ENCODE measurements at regions not wholly inside any gene's neighbourhood (a gene's known extent, or its start where the extent isn't known, plus 50 kb on each side); places are given as distances from the start of the nearest gene placed in this dataset.

- Histone ChIP-seq H2AFZ (ENCODE audit: low read depth, low read length) (no peak overlapping the region), H3K18ac (ENCODE audit: low read depth in 1 of 2, low read length in 2 of 2) (no peak overlapping the region)
Observed at GRCh38 chr17:53090770-53091169, 732.0 kb upstream of the KIF2B start.

DNA sequence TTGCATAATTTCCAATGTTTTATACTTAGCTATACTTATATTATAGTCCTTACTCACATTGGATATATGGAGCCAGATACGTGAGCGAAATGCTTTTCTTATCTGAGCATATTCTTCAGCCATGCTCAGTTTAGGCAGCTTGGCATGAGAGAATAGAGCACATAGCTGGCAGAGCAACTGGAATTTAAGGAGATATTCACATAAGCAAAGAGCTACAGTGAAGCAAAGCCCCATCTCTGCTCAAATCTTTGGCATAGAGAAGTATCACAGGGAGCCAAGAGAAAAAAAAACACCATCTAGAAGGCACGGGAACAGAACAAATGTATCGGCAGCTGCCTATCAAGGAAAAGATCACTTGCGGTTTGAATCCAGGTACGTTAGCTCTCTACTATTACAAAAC, 734.2 kb upstream of the KIF2B start:
- Histone ChIP-seq H3K4ac (ENCODE audit: low read depth in 1 of 2, low read length in 2 of 2) (no peak overlapping the region), H3K36me3 (ENCODE audit: control insufficient read depth in 1 of 2, insufficient read depth in 2 of 2, low read depth in 1 of 2, low read length in 2 of 2) (no peaks in the 10 kb centered on the region), H4K91ac (ENCODE audit: low read length) (no peak overlapping the region), H3K4me3 (ENCODE audit: insufficient read depth in 1 of 2, low read depth in 1 of 2, low read length in 2 of 2) (no peak overlapping the region), H3K4me2 (ENCODE audit: low read length, poor library complexity, severe bottlenecking) (no peak overlapping the region), H3K23ac (ENCODE audit: low read length in 2 of 2) (no peak overlapping the region), H3K18ac (ENCODE audit: low read depth in 1 of 2, low read length in 2 of 2) (no peak overlapping the region), H3K14ac (ENCODE audit: low read length in 2 of 2) (no peak overlapping the region), H4K8ac (ENCODE audit: low read length) (no peak overlapping the region), H2BK120ac (ENCODE audit: low read depth, low read length) (no peak overlapping the region), H2AFZ (ENCODE audit: low read depth, low read length) (no peak overlapping the region), H3K9me3 (ENCODE audit: control insufficient read depth, low read length) (no peaks in the 10 kb centered on the region), H2BK15ac (ENCODE audit: low read depth, poor library complexity, severe bottlenecking) (no peak overlapping the region), H2AK5ac (ENCODE audit: low read length, severe bottlenecking) (no peak overlapping the region), H3K4me1 (ENCODE audit: control insufficient read depth, insufficient read depth, low read depth, low read length) (no peaks in the 10 kb centered on the region), H3K27ac (ENCODE audit: low read length, poor library complexity, severe bottlenecking) (no peak overlapping the region), H2BK5ac (ENCODE audit: low read depth, low read length, poor library complexity, severe bottlenecking) (no peak overlapping the region), H3K79me1 (replicated peaks; ENCODE audit: low read length, poor library complexity, severe bottlenecking) (no peaks in the 10 kb centered on the region), H3K27me3 (ENCODE audit: control insufficient read depth in 1 of 2, insufficient read depth in 1 of 2, low read length in 2 of 2) (no peaks in the 10 kb centered on the region), H2BK12ac (ENCODE audit: low read length in 2 of 2) (no peak overlapping the region), H3K9ac (ENCODE audit: low read length) (no peak overlapping the region)
- no peak for DNase-seq
- WGBS = 90% methylated on average over 6 of the region's 6 CpGs

More at GRCh38 chr17:53090770-53091169, 732.0 kb upstream of the KIF2B start:
- Histone ChIP-seq H3K4me2 (ENCODE audit: low read length, poor library complexity, severe bottlenecking) (no peak overlapping the region), H2BK5ac (ENCODE audit: low read depth, low read length, poor library complexity, severe bottlenecking) (no peak overlapping the region), H4K91ac (ENCODE audit: low read length) (no peak overlapping the region), H3K27me3 (ENCODE audit: control insufficient read depth in 1 of 2, insufficient read depth in 1 of 2, low read length in 2 of 2) (no peaks in the 10 kb centered on the region), H3K4me3 (ENCODE audit: insufficient read depth in 1 of 2, low read depth in 1 of 2, low read length in 2 of 2) (no peak overlapping the region), H3K23ac (ENCODE audit: low read length in 2 of 2) (no peak overlapping the region), H4K8ac (ENCODE audit: low read length) (no peak overlapping the region), H3K9me3 (ENCODE audit: control insufficient read depth, low read length) (no peaks in the 10 kb centered on the region), H3K14ac (ENCODE audit: low read length in 2 of 2) (no peak overlapping the region), H2BK15ac (ENCODE audit: low read depth, poor library complexity, severe bottlenecking) (no peak overlapping the region), H3K9ac (ENCODE audit: low read length) (no peak overlapping the region), H3K4me1 (ENCODE audit: control insufficient read depth, insufficient read depth, low read depth, low read length) (no peaks in the 10 kb centered on the region), H3K27ac (ENCODE audit: low read length, poor library complexity, severe bottlenecking) (no peak overlapping the region), H2BK120ac (ENCODE audit: low read depth, low read length) (no peak overlapping the region), H3K79me1 (replicated peaks; ENCODE audit: low read length, poor library complexity, severe bottlenecking) (no peaks in the 10 kb centered on the region), H2AK5ac (ENCODE audit: low read length, severe bottlenecking) (no peak overlapping the region), H2BK12ac (ENCODE audit: low read length in 2 of 2) (no peak overlapping the region), H3K36me3 (ENCODE audit: control insufficient read depth in 1 of 2, insufficient read depth in 2 of 2, low read depth in 1 of 2, low read length in 2 of 2) (no peaks in the 10 kb centered on the region), H3K4ac (ENCODE audit: low read depth in 1 of 2, low read length in 2 of 2) (no peak overlapping the region)
- DNase-seq = no peak
- 80% methylated on average over 1 of the region's 1 CpG for WGBS

DNA sequence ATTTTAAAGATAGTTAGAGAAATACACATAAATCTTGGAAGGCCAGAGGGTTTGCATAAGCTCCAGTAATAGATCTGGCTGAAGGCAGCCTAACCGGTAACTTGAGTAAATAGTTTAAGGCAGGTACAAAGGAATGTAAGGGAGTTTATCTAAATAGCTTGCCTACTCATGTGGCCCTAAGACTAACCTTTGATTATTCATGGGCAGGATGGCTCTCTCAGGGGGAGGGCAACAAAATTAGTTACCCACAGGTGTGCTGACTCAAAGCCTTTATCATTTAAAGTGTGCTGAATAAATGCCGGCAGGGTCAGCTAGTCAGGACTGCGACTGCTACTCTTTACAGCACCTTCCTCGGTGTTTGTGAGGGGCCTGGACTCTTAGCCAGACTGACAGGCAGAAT, 761.3 kb upstream of the KIF2B start:
- Histone ChIP-seq H4K8ac (ENCODE audit: low read length) (no peak overlapping the region), H3K79me1 (replicated peaks; ENCODE audit: low read length, poor library complexity, severe bottlenecking) (no peaks in the 10 kb centered on the region), H3K4me3 (ENCODE audit: insufficient read depth in 1 of 2, low read depth in 1 of 2, low read length in 2 of 2) (no peak overlapping the region), H3K23ac (ENCODE audit: low read length in 2 of 2) (no peak overlapping the region), H3K27ac (ENCODE audit: low read length, poor library complexity, severe bottlenecking) (no peak overlapping the region), H2BK5ac (ENCODE audit: low read depth, low read length, poor library complexity, severe bottlenecking) (no peak overlapping the region), H2AFZ (ENCODE audit: low read depth, low read length) (no peak overlapping the region), H3K4ac (ENCODE audit: low read depth in 1 of 2, low read length in 2 of 2) (no peak overlapping the region), H3K9me3 (ENCODE audit: control insufficient read depth, low read length) (peaks cover 32% of the 10 kb centered on the region), H3K4me1 (ENCODE audit: control insufficient read depth, insufficient read depth, low read depth, low read length) (no peaks in the 10 kb centered on the region), H3K14ac (ENCODE audit: low read length in 2 of 2) (no peak overlapping the region), H2BK12ac (ENCODE audit: low read length in 2 of 2) (no peak overlapping the region), H4K91ac (ENCODE audit: low read length) (no peak overlapping the region), H3K18ac (ENCODE audit: low read depth in 1 of 2, low read length in 2 of 2) (no peak overlapping the region), H2BK15ac (ENCODE audit: low read depth, poor library complexity, severe bottlenecking) (no peak overlapping the region), H3K36me3 (ENCODE audit: control insufficient read depth in 1 of 2, insufficient read depth in 2 of 2, low read depth in 1 of 2, low read length in 2 of 2) (no peaks in the 10 kb centered on the region), H2BK120ac (ENCODE audit: low read depth, low read length) (no peak overlapping the region), H3K9ac (ENCODE audit: low read length) (no peak overlapping the region), H3K27me3 (ENCODE audit: control insufficient read depth in 1 of 2, insufficient read depth in 1 of 2, low read length in 2 of 2) (no peaks in the 10 kb centered on the region), H2AK5ac (ENCODE audit: low read length, severe bottlenecking) (no peak overlapping the region), H3K4me2 (ENCODE audit: low read length, poor library complexity, severe bottlenecking) (no peak overlapping the region)
- WGBS = 17% methylated on average over 4 of the region's 4 CpGs
- DNase-seq = no peak

DNA sequence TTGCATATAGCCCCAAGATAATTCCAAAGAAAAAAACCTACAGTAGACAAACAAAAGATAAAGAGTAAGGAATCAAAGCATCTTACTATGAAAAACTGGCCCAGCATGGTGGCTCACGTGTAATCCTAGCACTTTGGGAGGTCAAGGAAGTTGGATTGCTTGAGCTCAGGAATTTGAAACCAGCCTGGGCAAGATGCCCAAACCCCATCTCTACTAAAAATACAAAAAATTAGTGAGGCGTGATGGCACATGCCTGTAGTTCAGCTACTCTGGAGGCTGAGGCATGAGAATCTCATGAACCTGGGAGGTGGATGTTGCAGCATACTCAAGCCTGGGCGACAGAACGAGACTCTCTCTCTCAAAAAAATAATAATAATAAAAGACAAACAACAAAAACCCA, 764.7 kb upstream of the KIF2B start:
- H4K91ac ChIP-seq (ENCODE audit: low read length) = no peak overlapping the region
- no peak overlapping the region for H2AFZ ChIP-seq (ENCODE audit: low read depth, low read length)
- H3K14ac ChIP-seq (ENCODE audit: low read length in 2 of 2) = no peak overlapping the region
- H3K27me3 ChIP-seq (ENCODE audit: control insufficient read depth in 1 of 2, insufficient read depth in 1 of 2, low read length in 2 of 2) = no peaks in the 10 kb centered on the region
- H2BK15ac ChIP-seq (ENCODE audit: low read depth, poor library complexity, severe bottlenecking) = no peak overlapping the region
- no peak overlapping the region for H3K18ac ChIP-seq (ENCODE audit: low read depth in 1 of 2, low read length in 2 of 2)
- no peak overlapping the region for H3K23ac ChIP-seq (ENCODE audit: low read length in 2 of 2)
- no peaks in the 10 kb centered on the region for H3K36me3 ChIP-seq (ENCODE audit: control insufficient read depth in 1 of 2, insufficient read depth in 2 of 2, low read depth in 1 of 2, low read length in 2 of 2)
- H3K4me1 ChIP-seq (ENCODE audit: control insufficient read depth, insufficient read depth, low read depth, low read length) = no peaks in the 10 kb centered on the region
- H4K8ac ChIP-seq (ENCODE audit: low read length) = no peak overlapping the region
- no peak overlapping the region for H2AK5ac ChIP-seq (ENCODE audit: low read length, severe bottlenecking)
- no peak overlapping the region for H3K9ac ChIP-seq (ENCODE audit: low read length)
- no peak overlapping the region for H3K4me3 ChIP-seq (ENCODE audit: insufficient read depth in 1 of 2, low read depth in 1 of 2, low read length in 2 of 2)
- no peak overlapping the region for H3K4ac ChIP-seq (ENCODE audit: low read depth in 1 of 2, low read length in 2 of 2)
- H3K79me1 ChIP-seq (replicated peaks; ENCODE audit: low read length, poor library complexity, severe bottlenecking) = no peaks in the 10 kb centered on the region
- H3K4me2 ChIP-seq (ENCODE audit: low read length, poor library complexity, severe bottlenecking) = no peak overlapping the region
- no peak overlapping the region for H3K27ac ChIP-seq (ENCODE audit: low read length, poor library complexity, severe bottlenecking)
- no peak overlapping the region for H2BK120ac ChIP-seq (ENCODE audit: low read depth, low read length)
- no peak overlapping the region for H2BK5ac ChIP-seq (ENCODE audit: low read depth, low read length, poor library complexity, severe bottlenecking)
- no peak for DNase-seq
- no peak overlapping the region for H2BK12ac ChIP-seq (ENCODE audit: low read length in 2 of 2)
- peaks cover 35% of the 10 kb centered on the region for H3K9me3 ChIP-seq (ENCODE audit: control insufficient read depth, low read length)
- 67% methylated on average over 4 of the region's 4 CpGs for WGBS

Measured in mesenchymal stem cell (in vitro differentiated cells and primary cell).